ENCODE measurements at regions not wholly inside any gene's neighbourhood (a gene's known extent, or its start where the extent isn't known, plus 50 kb on each side); places are given as distances from the start of the nearest gene placed in this dataset.

- no peak for DNase-seq
- intact Hi-C loops (cut with DNase I) = no loop called here
These were observed 1169.6 kb downstream of the EFNB2 start for GRCh38 chr13:105365831-105366230.

GRCh38 chr13:105365021-105365550 is 1170.4 kb downstream of the EFNB2 start:
- no peak for DNase-seq
- intact Hi-C loops (cut with DNase I) = no loop called here

GRCh38 chr13:105364191-105364590 is 1171.3 kb downstream of the EFNB2 start:
- intact Hi-C loops (cut with DNase I) = no loop called here
- no peak for DNase-seq

- intact Hi-C loops (cut with DNase I) = no loop called here
These were observed 1171.9 kb downstream of the EFNB2 start for GRCh38 chr13:105363261-105364190.

GRCh38 chr13:105353654-105354053 is 1181.8 kb downstream of the EFNB2 start:
- intact Hi-C loops (cut with DNase I) = no loop called here
- no peak for DNase-seq

More at GRCh38 chr13:105363261-105364190, 1171.9 kb downstream of the EFNB2 start:
- no peak for DNase-seq

- intact Hi-C loops (cut with DNase I) = no loop called here
- DNase-seq = no peak
These were observed 1186.3 kb downstream of the EFNB2 start for GRCh38 chr13:105349082-105349723.

- intact Hi-C loops (cut with DNase I) = no loop called here
- no peak for DNase-seq
These were observed 1189.2 kb downstream of the EFNB2 start for GRCh38 chr13:105346141-105346775.

- no peak for DNase-seq
- intact Hi-C loops (cut with DNase I) = no loop called here
These were observed 1189.7 kb downstream of the EFNB2 start for GRCh38 chr13:105345730-105346129.

GRCh38 chr13:105345131-105345530 is 1190.3 kb downstream of the EFNB2 start:
- intact Hi-C loops (cut with DNase I) = no loop called here
- DNase-seq = no peak

GRCh38 chr13:105343134-105343806 is 1192.2 kb downstream of the EFNB2 start:
- no peak for DNase-seq
- intact Hi-C loops (cut with DNase I) = no loop called here

GRCh38 chr13:105342281-105342820 is 1193.1 kb downstream of the EFNB2 start:
- DNase-seq = peak in 1 of 10 donors; percentile 59
- intact Hi-C loops (cut with DNase I) = no loop called here

- DNase-seq = no peak
- intact Hi-C loops (cut with DNase I) = no loop called here
These were observed 1193.7 kb downstream of the EFNB2 start for GRCh38 chr13:105341758-105342157.

- intact Hi-C loops (cut with DNase I) = no loop called here
- DNase-seq = no peak
These were observed 1194.2 kb downstream of the EFNB2 start for GRCh38 chr13:105341256-105341655.

- intact Hi-C loops (cut with DNase I) = no loop called here
- no peak for DNase-seq
These were observed 1195.3 kb downstream of the EFNB2 start for GRCh38 chr13:105340061-105340606.

GRCh38 chr13:105338773-105339172 is 1196.7 kb downstream of the EFNB2 start:
- intact Hi-C loops (cut with DNase I) = no loop called here
- no peak for DNase-seq

GRCh38 chr13:105338006-105338405 is 1197.5 kb downstream of the EFNB2 start:
- intact Hi-C loops (cut with DNase I) = no loop called here
- DNase-seq = no peak

- intact Hi-C loops (cut with DNase I) = no loop called here
- DNase-seq = no peak
These were observed 1198.5 kb downstream of the EFNB2 start for GRCh38 chr13:105336706-105337576.

- intact Hi-C loops (cut with DNase I) = no loop called here
- no peak for DNase-seq
These were observed 1201.3 kb downstream of the EFNB2 start for GRCh38 chr13:105334211-105334610.

- no peak for DNase-seq
These were observed 1202.0 kb downstream of the EFNB2 start for GRCh38 chr13:105333416-105333815.

More at GRCh38 chr13:105333416-105333815, 1202.0 kb downstream of the EFNB2 start:
- intact Hi-C loops (cut with DNase I) = no loop called here

Data from posterior cingulate gyrus (tissue), 11 donors.